Upper lobe of right lung (tissue), 1 donor: ENCODE measurements at regions not wholly inside any gene's neighbourhood (a gene's known extent, or its start where the extent isn't known, plus 50 kb on each side); places are given as distances from the start of the nearest gene placed in this dataset.

Source experiments
- ATAC-seq: fragments of 200-7000 bp; cut with Tn5 transposase; one replicate; pipeline ENCODE4 v1.9.1; 2020; ENCODE audit warnings: mild to moderate bottlenecking, moderate library complexity
- DNase-seq: peaks from one replicate; pipeline ENCODE4 v3.0.0-alpha.2; 2020
- H3K27ac ChIP-seq: fragments of 200-600 bp; one replicate; pipeline ENCODE4 v1.8.0; 2022
- H3K27me3 ChIP-seq: fragments of 200-600 bp; one replicate; pipeline ENCODE4 v1.8.0; 2022; ENCODE audit warnings: mild to moderate bottlenecking
- H3K36me3 ChIP-seq: fragments of 200-600 bp; one replicate; pipeline ENCODE4 v1.8.0; 2022
- H3K4me1 ChIP-seq: fragments of 200-600 bp; one replicate; pipeline ENCODE4 v1.8.0; 2022
- H3K4me3 ChIP-seq: fragments of 200-600 bp; one replicate; pipeline ENCODE4 v1.8.0; 2022; ENCODE audit warnings: mild to moderate bottlenecking
- H3K9me3 ChIP-seq: fragments of 200-600 bp; one replicate; pipeline ENCODE4 v1.8.0; 2022
- intact Hi-C: fragments of 100-400 bp; cut with DNase I; formaldehyde crosslinking; loops from one replicate; pipeline ENCODE4 v1.11.0; 2022
- TF ChIP-seq, protein P1 (sequence below): fragments of 200-600 bp; IDR thresholded peaks from one replicate; pipeline ENCODE4 v1.8.0; 2022; ENCODE audit warnings: antibody characterized with exemption
- donor health status: DM: no; HTN: yes; CAD: no; lungs with severe emphysema.

- intact Hi-C loops, result no loop called here
- Histone ChIP-seq H3K36me3 (no peaks in the 10 kb centered on the region), H3K9me3 (no peaks in the 10 kb centered on the region), H3K4me1 (no peaks in the 10 kb centered on the region), H3K27ac (no peak overlapping the region), H3K27me3 (no peaks in the 10 kb centered on the region), H3K4me3 (no peak overlapping the region)
- DNase-seq, result no peak
- TF ChIP-seq, protein P1, sequence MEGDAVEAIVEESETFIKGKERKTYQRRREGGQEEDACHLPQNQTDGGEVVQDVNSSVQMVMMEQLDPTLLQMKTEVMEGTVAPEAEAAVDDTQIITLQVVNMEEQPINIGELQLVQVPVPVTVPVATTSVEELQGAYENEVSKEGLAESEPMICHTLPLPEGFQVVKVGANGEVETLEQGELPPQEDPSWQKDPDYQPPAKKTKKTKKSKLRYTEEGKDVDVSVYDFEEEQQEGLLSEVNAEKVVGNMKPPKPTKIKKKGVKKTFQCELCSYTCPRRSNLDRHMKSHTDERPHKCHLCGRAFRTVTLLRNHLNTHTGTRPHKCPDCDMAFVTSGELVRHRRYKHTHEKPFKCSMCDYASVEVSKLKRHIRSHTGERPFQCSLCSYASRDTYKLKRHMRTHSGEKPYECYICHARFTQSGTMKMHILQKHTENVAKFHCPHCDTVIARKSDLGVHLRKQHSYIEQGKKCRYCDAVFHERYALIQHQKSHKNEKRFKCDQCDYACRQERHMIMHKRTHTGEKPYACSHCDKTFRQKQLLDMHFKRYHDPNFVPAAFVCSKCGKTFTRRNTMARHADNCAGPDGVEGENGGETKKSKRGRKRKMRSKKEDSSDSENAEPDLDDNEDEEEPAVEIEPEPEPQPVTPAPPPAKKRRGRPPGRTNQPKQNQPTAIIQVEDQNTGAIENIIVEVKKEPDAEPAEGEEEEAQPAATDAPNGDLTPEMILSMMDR, result no peak
- ATAC-seq, result no peak
Observed at GRCh38 chr13:74774264-74774663, 640.1 kb upstream of the KLF12 start.

- Histone ChIP-seq H3K27ac (no peak overlapping the region), H3K27me3 (no peaks in the 10 kb centered on the region), H3K36me3 (no peaks in the 10 kb centered on the region), H3K4me3 (no peak overlapping the region), H3K4me1 (no peaks in the 10 kb centered on the region), H3K9me3 (no peaks in the 10 kb centered on the region)
- intact Hi-C loops, result no loop called here
- DNase-seq (no peak), ATAC-seq (no peak)
- TF ChIP-seq, protein P1, result no peak
Observed at GRCh38 chr13:74773248-74773647, 639.0 kb upstream of the KLF12 start.

DNA sequence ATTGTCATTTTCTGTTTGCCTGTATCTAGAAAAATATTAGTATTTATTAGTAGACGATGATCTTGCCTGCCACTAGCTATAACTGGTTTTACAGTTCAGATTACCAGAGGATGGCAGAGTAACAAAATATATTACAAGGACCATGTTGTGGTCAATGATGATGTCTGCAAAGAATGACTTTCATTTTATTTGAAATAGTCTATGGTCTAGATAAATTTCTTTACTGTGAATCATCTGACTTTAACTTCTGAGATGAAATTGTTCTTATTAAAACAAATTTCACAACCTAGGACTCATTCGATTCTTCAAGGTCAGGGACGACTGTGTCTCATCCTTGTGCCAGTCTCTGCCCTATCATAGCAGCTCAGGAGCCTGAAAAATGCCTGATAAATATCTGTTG is 637.8 kb upstream of the KLF12 start:
- H3K27ac ChIP-seq, result no peak overlapping the region
- H3K9me3 ChIP-seq, result no peaks in the 10 kb centered on the region
- TF ChIP-seq, protein P1, result no peak
- no peak for DNase-seq
- intact Hi-C loops, result no loop called here
- H3K4me3 ChIP-seq, result no peak overlapping the region
- no peaks in the 10 kb centered on the region for H3K27me3 ChIP-seq
- ATAC-seq, result no peak
- no peaks in the 10 kb centered on the region for H3K4me1 ChIP-seq
- no peaks in the 10 kb centered on the region for H3K36me3 ChIP-seq

- Histone ChIP-seq H3K9me3 (no peaks in the 10 kb centered on the region), H3K27me3 (no peaks in the 10 kb centered on the region), H3K4me3 (no peak overlapping the region), H3K4me1 (no peaks in the 10 kb centered on the region), H3K27ac (no peak overlapping the region), H3K36me3 (no peaks in the 10 kb centered on the region)
- intact Hi-C loops, result no loop called here
- TF ChIP-seq, protein P1, result no peak
- ATAC-seq (no peak), DNase-seq (no peak)
Observed at GRCh38 chr13:74770361-74770760, 636.2 kb upstream of the KLF12 start.

DNA sequence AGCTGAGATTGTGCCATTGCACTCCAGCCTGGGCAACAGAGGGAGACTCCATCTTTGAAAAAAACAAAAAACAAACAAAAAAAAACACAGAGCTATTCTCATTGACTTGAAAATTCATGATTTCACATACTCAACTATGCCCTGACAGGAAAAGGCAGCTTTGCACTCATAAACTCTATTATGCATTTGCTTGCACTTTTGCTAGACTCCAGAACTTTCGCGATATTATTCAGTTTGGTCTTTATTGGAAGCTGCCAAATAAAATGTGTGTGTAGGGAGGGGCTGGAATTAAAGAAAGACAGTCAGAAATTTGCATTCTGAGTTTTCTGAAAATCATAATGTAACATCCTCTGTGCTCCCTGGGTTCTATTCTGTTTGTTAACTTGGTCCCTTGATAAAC is 635.1 kb upstream of the KLF12 start:
- ATAC-seq (no peak), DNase-seq (no peak)
- Histone ChIP-seq H3K4me1 (no peaks in the 10 kb centered on the region), H3K36me3 (no peaks in the 10 kb centered on the region), H3K9me3 (no peaks in the 10 kb centered on the region), H3K27me3 (no peaks in the 10 kb centered on the region), H3K27ac (no peak overlapping the region), H3K4me3 (no peak overlapping the region)
- TF ChIP-seq, protein P1, result no peak
- intact Hi-C loops, result no loop called here

DNA sequence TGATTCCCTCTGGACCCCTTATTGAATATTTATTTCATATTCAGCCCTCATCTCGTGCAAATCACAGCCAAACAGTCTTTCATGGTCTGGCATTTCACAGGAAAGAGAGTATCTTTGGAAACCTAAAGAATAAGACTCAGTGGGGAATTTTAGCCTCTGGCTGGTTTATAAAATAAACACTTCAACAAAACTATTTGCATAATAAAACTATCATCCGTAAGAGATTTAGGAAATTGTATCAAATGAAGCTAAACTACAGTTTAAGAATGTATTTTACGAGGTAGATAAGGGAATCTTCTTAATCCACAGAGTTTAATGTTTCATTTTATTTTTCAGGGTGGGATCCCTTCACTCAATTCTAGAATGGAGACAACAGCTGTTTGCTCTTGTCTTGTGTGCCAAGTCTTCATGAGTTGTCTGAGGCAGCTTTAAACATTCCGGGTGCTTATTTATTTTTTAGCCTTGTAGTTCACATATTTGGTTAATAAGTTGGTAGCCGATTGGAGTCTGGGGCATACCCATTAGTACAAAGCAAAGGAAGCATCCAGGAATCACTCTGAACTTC is 634.4 kb upstream of the KLF12 start:
- no peak overlapping the region for H3K4me3 ChIP-seq
- no peaks in the 10 kb centered on the region for H3K4me1 ChIP-seq
- ATAC-seq (no peak), DNase-seq (no peak)
- H3K9me3 ChIP-seq, result no peaks in the 10 kb centered on the region
- H3K27ac ChIP-seq, result no peak overlapping the region
- no peaks in the 10 kb centered on the region for H3K27me3 ChIP-seq
- no peaks in the 10 kb centered on the region for H3K36me3 ChIP-seq
- TF ChIP-seq, protein P1, result no peak
- intact Hi-C loops, result no loop called here
